Activated T-helper 1 cell treated with anti-CD3 and anti-CD28 coated beads, Interleukin-12 subunit alpha, Interleukin-12 subunit beta, Interleukin-2, Interleukin-4 antibody, amounts not matched to agents 30 ng/mL and 10 ng/mL and 1 ng/mL, durations not matched to agents 14 hours and 24 hours and 36 hours (primary cell): ENCODE measurements at regions not wholly inside any gene's neighbourhood (a gene's known extent, or its start where the extent isn't known, plus 50 kb on each side); places are given as distances from the start of the nearest gene placed in this dataset.

ENCODE experiments used
- DNase-seq: peaks from one replicate; pipeline ENCODE4 v3.0.0; 2021; ENCODE audit warnings: low spot score
- H3K27ac Mint-ChIP-seq: one replicate; pipeline ENCODE4 v1.8.0; 2021; ENCODE audit warnings: mild to moderate bottlenecking, mixed read lengths
- H3K27me3 Mint-ChIP-seq: one replicate; pipeline ENCODE4 v1.8.0; 2022; ENCODE audit warnings: mild to moderate bottlenecking, moderate library complexity, mixed read lengths; ENCODE audit not compliant: insufficient read depth
- H3K36me3 Mint-ChIP-seq: one replicate; pipeline ENCODE4 v1.8.0; 2021; ENCODE audit warnings: low read depth, mixed read lengths
- H3K4me1 Mint-ChIP-seq: one replicate; pipeline ENCODE4 v1.8.0; 2021; ENCODE audit warnings: low read depth, mixed read lengths
- H3K4me3 Mint-ChIP-seq: one replicate; pipeline ENCODE4 v1.8.0; 2021; ENCODE audit warnings: mild to moderate bottlenecking, moderate library complexity, mixed read lengths
- H3K9me3 Mint-ChIP-seq: one replicate; pipeline ENCODE4 v1.8.0; 2021; ENCODE audit warnings: mixed read lengths
- intact Hi-C: fragments of 100-400 bp; cut with micrococcal nuclease; formaldehyde crosslinking; loops from one replicate; pipeline ENCODE4 v1.15.1; 2024

- Mint-ChIP-seq H3K4me1 (no peaks in the 10 kb centered on the region), H3K4me3 (no peak overlapping the region), H3K36me3 (no peaks in the 10 kb centered on the region), H3K9me3 (no peaks in the 10 kb centered on the region), H3K27ac (no peak overlapping the region), H3K27me3 (peaks cover 3% of the 10 kb centered on the region)
- intact Hi-C loops, result no loop called here
- no peak for DNase-seq
Observed at GRCh38 chr1:48058135-48059025, 61.2 kb upstream of the TRABD2B start.

- no peaks in the 10 kb centered on the region for H3K36me3 Mint-ChIP-seq
- no peak for DNase-seq
- intact Hi-C loops, result no loop called here
- no peaks in the 10 kb centered on the region for H3K4me1 Mint-ChIP-seq
- no peak overlapping the region for H3K4me3 Mint-ChIP-seq
- H3K9me3 Mint-ChIP-seq, result no peaks in the 10 kb centered on the region
- peaks cover 3% of the 10 kb centered on the region for H3K27me3 Mint-ChIP-seq
- no peak overlapping the region for H3K27ac Mint-ChIP-seq
Observed at GRCh38 chr1:48057249-48057648, 60.1 kb upstream of the TRABD2B start.

DNA sequence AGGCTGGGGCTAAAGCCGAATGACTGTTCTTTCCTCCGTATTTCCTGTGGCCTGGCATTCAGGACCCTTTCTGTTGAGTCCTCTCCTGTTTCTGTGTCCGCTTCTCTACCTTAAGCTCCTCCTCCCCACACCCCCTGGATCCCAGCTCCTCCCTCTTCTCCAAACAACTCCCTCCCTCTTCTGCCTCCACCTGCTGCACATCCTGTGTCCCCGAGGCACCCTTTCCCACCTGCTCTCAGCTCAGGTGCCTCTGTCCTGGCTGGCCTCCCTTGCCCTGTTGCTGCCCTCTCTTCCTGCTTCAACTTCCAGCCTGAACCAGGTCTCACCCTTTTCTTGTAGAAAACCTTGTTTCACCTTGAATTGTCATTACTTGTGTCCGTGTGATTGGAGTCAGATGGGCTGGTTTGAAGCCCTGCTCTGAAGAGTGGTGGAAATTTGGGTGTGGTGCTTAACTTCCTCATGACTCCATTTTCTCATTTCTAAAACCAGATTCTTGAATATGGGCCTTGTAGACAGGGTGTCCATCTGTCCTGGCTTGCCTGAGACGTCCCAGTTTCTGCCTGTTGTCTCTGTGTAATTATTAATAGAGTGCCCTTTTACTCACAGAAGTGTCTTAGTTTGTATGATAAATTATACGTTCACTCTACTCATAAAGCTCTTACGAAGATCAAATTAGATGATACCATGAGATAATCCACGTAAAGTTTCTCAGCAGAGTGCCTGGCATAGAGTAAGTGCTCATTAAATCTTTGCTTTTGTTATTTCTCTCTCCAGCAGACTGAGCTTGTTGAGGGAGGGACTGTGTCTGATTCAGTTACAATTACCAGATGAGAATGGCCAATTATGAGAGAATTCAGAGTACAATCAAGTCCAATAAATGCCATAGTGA is 58.9 kb upstream of the TRABD2B start:
- intact Hi-C loops, result no loop called here
- Mint-ChIP-seq H3K4me1 (no peaks in the 10 kb centered on the region), H3K4me3 (no peak overlapping the region), H3K27ac (no peak overlapping the region), H3K9me3 (no peaks in the 10 kb centered on the region), H3K36me3 (no peaks in the 10 kb centered on the region), H3K27me3 (peaks cover 3% of the 10 kb centered on the region)
- DNase-seq, result no peak

GRCh38 chr1:48054232-48054631 is 57.0 kb upstream of the TRABD2B start:
- Mint-ChIP-seq H3K4me3 (no peak overlapping the region), H3K27me3 (peaks cover 9% of the 10 kb centered on the region), H3K4me1 (no peaks in the 10 kb centered on the region), H3K9me3 (no peaks in the 10 kb centered on the region), H3K36me3 (no peaks in the 10 kb centered on the region), H3K27ac (no peak overlapping the region)
- DNase-seq, result no peak
- intact Hi-C loops, result no loop called here

DNA sequence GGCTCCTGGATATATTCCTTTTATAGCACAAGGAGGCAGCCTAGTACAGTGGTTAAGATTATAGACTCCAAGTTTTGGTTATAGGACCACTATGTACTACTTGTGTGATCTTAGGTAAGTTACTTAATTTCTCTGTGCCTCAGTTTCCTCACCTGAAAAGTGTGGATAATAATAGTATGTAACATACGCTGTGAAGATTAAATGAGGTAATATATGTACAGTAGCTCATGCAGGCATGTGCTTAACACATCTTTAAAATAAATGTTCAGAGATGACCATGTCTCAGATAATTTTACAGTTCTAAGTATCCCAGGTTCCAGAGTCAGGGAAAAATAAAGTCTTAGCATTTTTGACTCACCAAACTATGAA is 55.7 kb upstream of the TRABD2B start:
- intact Hi-C loops, result no loop called here
- Mint-ChIP-seq H3K4me3 (no peak overlapping the region), H3K27me3 (peaks cover 9% of the 10 kb centered on the region), H3K27ac (no peak overlapping the region), H3K9me3 (no peaks in the 10 kb centered on the region), H3K36me3 (no peaks in the 10 kb centered on the region), H3K4me1 (no peaks in the 10 kb centered on the region)
- no peak for DNase-seq

DNA sequence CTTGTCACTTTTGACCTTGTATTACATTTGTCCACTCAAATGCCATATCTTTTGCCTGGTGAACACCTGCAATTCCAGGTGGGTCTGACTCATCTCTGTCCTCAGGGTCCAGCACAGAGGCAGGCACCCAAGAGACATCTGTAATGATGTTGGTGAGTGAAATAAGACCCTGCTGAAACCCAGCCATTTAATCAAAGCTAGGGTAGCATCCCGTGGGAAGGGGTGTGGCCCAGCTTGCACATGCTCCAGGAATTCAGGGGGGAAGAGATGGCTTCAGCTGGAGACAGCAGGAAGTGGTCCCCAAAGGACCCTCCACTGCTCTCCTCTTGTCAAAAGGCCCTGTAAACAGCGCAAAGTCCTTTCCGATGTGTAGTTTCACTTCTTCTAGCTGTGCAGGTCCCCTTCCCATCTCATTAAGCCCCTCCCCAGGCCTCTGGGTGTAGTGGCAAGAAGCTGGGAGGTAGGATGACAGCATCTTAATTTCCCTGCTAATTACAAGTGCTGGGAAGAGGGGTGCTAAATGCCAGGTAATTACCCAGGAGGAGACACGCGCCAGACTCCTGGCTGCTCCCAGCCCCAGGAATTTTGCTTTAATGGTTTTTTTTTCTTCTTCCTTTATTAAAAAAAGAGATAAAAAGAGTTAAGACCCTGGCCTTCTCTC is 54.4 kb upstream of the TRABD2B start:
- intact Hi-C loops, result no loop called here
- H3K9me3 Mint-ChIP-seq, result no peaks in the 10 kb centered on the region
- peaks cover 9% of the 10 kb centered on the region for H3K27me3 Mint-ChIP-seq
- no peak overlapping the region for H3K27ac Mint-ChIP-seq
- DNase-seq, result no peak
- H3K36me3 Mint-ChIP-seq, result no peaks in the 10 kb centered on the region
- H3K4me3 Mint-ChIP-seq, result no peak overlapping the region
- H3K4me1 Mint-ChIP-seq, result no peaks in the 10 kb centered on the region

- H3K4me3 Mint-ChIP-seq, result no peak overlapping the region
Observed at GRCh38 chr1:48049823-48050535, 52.8 kb upstream of the TRABD2B start.

DNA sequence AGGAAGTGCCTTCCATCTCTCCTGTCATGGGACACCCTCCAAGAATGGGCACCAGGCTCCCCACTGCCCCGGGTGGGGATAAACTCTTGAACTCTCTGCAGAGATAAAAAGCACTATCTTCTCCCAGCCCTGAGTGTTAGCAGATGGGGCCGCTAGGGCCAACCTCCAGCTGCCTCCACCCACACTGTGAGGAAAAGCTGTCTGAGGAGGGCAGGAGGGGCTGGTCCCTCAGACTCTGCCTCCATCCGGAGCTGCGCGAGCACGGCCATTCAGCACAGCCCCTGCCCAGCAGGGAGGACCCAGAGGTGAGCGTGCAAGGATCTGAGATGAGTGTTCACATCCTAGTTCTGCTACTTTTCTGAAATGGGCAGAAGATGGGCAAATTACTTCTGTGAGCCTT is 51.8 kb upstream of the TRABD2B start:
- intact Hi-C loops, result no loop called here
- DNase-seq, result no peak
- Mint-ChIP-seq H3K9me3 (no peaks in the 10 kb centered on the region), H3K4me3 (no peak overlapping the region), H3K27me3 (peaks cover 7% of the 10 kb centered on the region), H3K4me1 (no peaks in the 10 kb centered on the region), H3K36me3 (no peaks in the 10 kb centered on the region), H3K27ac (no peak overlapping the region)

More at GRCh38 chr1:48049823-48050535, 52.8 kb upstream of the TRABD2B start:
- Mint-ChIP-seq H3K36me3 (no peaks in the 10 kb centered on the region), H3K27ac (no peak overlapping the region), H3K9me3 (no peaks in the 10 kb centered on the region), H3K27me3 (peaks cover 9% of the 10 kb centered on the region), H3K4me1 (no peaks in the 10 kb centered on the region)
- intact Hi-C loops, result no loop called here
- DNase-seq, result no peak

DNA sequence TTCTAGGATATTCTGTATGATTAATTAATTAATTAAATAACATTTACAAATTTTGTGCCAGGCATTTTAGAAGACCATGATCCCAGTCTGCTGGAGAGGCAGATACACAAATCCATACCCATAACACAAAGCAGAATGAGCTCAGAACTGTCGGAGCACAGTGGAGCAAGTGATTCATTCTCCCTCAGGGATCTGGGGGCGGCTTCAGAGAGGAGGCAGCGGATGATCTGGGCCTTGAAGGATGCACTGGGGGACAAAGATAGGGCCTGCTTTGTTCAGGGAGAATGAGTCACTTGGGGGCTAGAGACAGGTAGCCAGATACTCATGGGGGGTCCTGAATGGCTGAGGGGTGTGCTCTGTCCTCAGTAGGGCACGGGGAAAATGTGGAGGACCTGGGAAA is 50.9 kb upstream of the TRABD2B start:
- DNase-seq, result no peak
- Mint-ChIP-seq H3K27me3 (peaks cover 7% of the 10 kb centered on the region), H3K27ac (no peak overlapping the region), H3K4me1 (no peaks in the 10 kb centered on the region), H3K9me3 (no peaks in the 10 kb centered on the region), H3K4me3 (no peak overlapping the region), H3K36me3 (no peaks in the 10 kb centered on the region)
- intact Hi-C loops, result no loop called here

DNA sequence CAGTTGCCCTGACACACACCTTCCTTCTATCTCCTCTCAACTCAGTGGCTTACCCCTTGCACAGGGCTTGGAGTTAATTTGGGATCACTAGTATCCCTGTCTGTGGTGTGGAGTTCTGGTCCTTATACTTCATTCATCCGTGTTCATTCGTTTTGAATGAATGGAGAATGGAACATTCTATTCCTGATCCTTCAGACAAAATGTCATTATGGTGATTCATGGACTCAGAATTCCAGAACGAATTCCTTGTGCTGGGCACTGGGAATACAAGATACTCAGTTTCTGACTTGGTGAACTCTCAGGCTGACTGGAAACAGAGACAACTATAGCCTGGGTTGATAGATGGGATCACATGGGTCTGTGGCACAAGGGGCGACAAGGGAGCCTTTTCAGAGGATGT is 49.9 kb upstream of the TRABD2B start:
- H3K4me1 Mint-ChIP-seq, result no peaks in the 10 kb centered on the region
- peaks cover 7% of the 10 kb centered on the region for H3K27me3 Mint-ChIP-seq
- no peak overlapping the region for H3K4me3 Mint-ChIP-seq
- no peaks in the 10 kb centered on the region for H3K36me3 Mint-ChIP-seq
- no peak for DNase-seq
- H3K27ac Mint-ChIP-seq, result no peak overlapping the region
- H3K9me3 Mint-ChIP-seq, result no peaks in the 10 kb centered on the region
- intact Hi-C loops, result no loop called here
